SK-N-SH (cell line): ENCODE measurements at regions not wholly inside any gene's neighbourhood (a gene's known extent, or its start where the extent isn't known, plus 50 kb on each side); places are given as distances from the start of the nearest gene placed in this dataset.

Experiments
- CTCF ChIP-seq: fragments of 200-600 bp; sonication (generic); IDR thresholded peaks from 2 replicates; pipeline ENCODE4 v1.6.1; 2017; ENCODE audit warnings: antibody characterized with exemption, mild to moderate bottlenecking, moderate library complexity
- GABPA ChIP-seq: IDR thresholded peaks from 2 replicates; pipeline ENCODE4 v1.4.0; 2012; ENCODE audit warnings: low read depth, mild to moderate bottlenecking
- MXI1 ChIP-seq: IDR thresholded peaks from 2 replicates; pipeline ENCODE4 v1.6.1; 2012; ENCODE audit warnings: mild to moderate bottlenecking, low read depth, low read length, improper control_type of control experiment
- RCOR1 ChIP-seq: fragments of 150-350 bp; IDR thresholded peaks from 2 replicates; pipeline ENCODE4 v1.6.1; 2017; ENCODE audit warnings: antibody characterized with exemption, low read length

- TF ChIP-seq CTCF (no peak), RCOR1 (no peak), GABPA (no peak), MXI1 (no peak)
These were observed 256.5 kb upstream of the NT5E start for GRCh38 chr6:85193339-85193738.
